Thyroid gland (tissue), 4 donors: ENCODE measurements at regions not wholly inside any gene's neighbourhood (a gene's known extent, or its start where the extent isn't known, plus 50 kb on each side); places are given as distances from the start of the nearest gene placed in this dataset.

Experiments
- POLR2A ChIP-seq, 2 donors: fragments of 450-650 bp; IDR thresholded peaks; one replicate each; pipeline ENCODE4 v1.6.1; 2017; ENCODE audit warnings: antibody characterized with exemption in 2 of 2, mild to moderate bottlenecking in 2 of 2, moderate library complexity in 1 of 2
- TF ChIP-seq, protein P1 (sequence below), 6 experiments: fragments of 200-600 bp in 3 of 6; fragments of 450-650 bp in 3 of 6; sonication (generic) in 3 of 6; IDR thresholded peaks; one replicate each; pipeline ENCODE4 v1.5.1; 2016 to 2019; ENCODE audit warnings: antibody characterized with exemption in 6 of 6, mild to moderate bottlenecking in 2 of 6, inconsistent platforms in 1 of 6, moderate library complexity in 1 of 6

DNA sequence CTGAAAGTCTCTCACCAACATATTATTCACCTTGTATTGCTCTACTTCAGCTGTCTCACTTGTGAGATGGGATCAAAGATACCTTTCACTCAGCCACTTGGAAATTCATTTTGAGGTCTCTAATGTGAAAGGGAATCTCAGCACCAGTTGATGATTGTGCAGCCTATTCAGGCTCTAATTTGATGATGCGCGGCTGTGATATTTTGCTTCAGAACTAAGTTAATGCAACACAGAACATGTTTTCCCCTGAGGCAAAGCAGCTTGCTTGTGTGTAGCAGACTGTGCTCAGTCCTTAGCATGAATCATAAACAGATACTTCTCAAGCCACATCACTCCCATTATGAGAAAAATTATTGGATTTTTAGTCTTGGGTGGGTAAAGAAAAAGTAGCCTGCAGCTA lies 378.8 kb downstream of the OSTF1 start:
- TF ChIP-seq POLR2A (IDR thresholded peaks at IDR 0.05), result no peak
- TF ChIP-seq, protein P1, sequence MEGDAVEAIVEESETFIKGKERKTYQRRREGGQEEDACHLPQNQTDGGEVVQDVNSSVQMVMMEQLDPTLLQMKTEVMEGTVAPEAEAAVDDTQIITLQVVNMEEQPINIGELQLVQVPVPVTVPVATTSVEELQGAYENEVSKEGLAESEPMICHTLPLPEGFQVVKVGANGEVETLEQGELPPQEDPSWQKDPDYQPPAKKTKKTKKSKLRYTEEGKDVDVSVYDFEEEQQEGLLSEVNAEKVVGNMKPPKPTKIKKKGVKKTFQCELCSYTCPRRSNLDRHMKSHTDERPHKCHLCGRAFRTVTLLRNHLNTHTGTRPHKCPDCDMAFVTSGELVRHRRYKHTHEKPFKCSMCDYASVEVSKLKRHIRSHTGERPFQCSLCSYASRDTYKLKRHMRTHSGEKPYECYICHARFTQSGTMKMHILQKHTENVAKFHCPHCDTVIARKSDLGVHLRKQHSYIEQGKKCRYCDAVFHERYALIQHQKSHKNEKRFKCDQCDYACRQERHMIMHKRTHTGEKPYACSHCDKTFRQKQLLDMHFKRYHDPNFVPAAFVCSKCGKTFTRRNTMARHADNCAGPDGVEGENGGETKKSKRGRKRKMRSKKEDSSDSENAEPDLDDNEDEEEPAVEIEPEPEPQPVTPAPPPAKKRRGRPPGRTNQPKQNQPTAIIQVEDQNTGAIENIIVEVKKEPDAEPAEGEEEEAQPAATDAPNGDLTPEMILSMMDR (IDR thresholded peaks at IDR 0.05), result no peak
